ENCODE measurements at regions not wholly inside any gene's neighbourhood (a gene's known extent, or its start where the extent isn't known, plus 50 kb on each side); places are given as distances from the start of the nearest gene placed in this dataset.

GRCh38 chr6:63395381-63395780, 75.6 kb upstream of the LGSN start:
- no peak for TF ChIP-seq CTCF (conservative IDR thresholded peaks at IDR 0.05; ENCODE audit: low read depth, low read length)
- H3K4me3 ChIP-seq (ENCODE audit: low read depth, low read length): no peak overlapping the region
- no peak for DNase-seq (ENCODE audit: low read depth)

GRCh38 chr6:63403725-63404124, 83.9 kb upstream of the LGSN start:
- no peak for DNase-seq (ENCODE audit: low read depth)
- H3K4me3 ChIP-seq (ENCODE audit: low read depth, low read length): no peak overlapping the region
- TF ChIP-seq CTCF (conservative IDR thresholded peaks at IDR 0.05; ENCODE audit: low read depth, low read length): no peak

GRCh38 chr6:63410435-63411426, 90.9 kb upstream of the LGSN start:
- TF ChIP-seq CTCF (conservative IDR thresholded peaks at IDR 0.05; ENCODE audit: low read depth, low read length): no peak
- no peak for DNase-seq (ENCODE audit: low read depth)
- H3K4me3 ChIP-seq (ENCODE audit: low read depth, low read length): no peak overlapping the region

- DNase-seq (ENCODE audit: low read depth): no peak
Measured at GRCh38 chr6:63415286-63415685, 95.5 kb upstream of the LGSN start.

GRCh38 chr6:63418741-63419140, 99.0 kb upstream of the LGSN start:
- DNase-seq (ENCODE audit: low read depth): no peak
- TF ChIP-seq CTCF (conservative IDR thresholded peaks at IDR 0.05; ENCODE audit: low read depth, low read length): no peak
- no peak overlapping the region for H3K4me3 ChIP-seq (ENCODE audit: low read depth, low read length)

More at GRCh38 chr6:63415286-63415685, 95.5 kb upstream of the LGSN start:
- no peak overlapping the region for H3K4me3 ChIP-seq (ENCODE audit: low read depth, low read length)
- no peak for TF ChIP-seq CTCF (conservative IDR thresholded peaks at IDR 0.05; ENCODE audit: low read depth, low read length)

- DNase-seq (ENCODE audit: low read depth): no peak
- TF ChIP-seq CTCF (conservative IDR thresholded peaks at IDR 0.05; ENCODE audit: low read depth, low read length): no peak
- no peak overlapping the region for H3K4me3 ChIP-seq (ENCODE audit: low read depth, low read length)
Measured at GRCh38 chr6:63424636-63425035, 104.9 kb upstream of the LGSN start.

- H3K4me3 ChIP-seq (ENCODE audit: low read depth, low read length): no peak overlapping the region
- no peak for DNase-seq (ENCODE audit: low read depth)
- TF ChIP-seq CTCF (conservative IDR thresholded peaks at IDR 0.05; ENCODE audit: low read depth, low read length): no peak
Measured at GRCh38 chr6:63425493-63425892, 105.7 kb upstream of the LGSN start.

Data from choroid plexus epithelial cell (primary cell).